ENCODE measurements at regions not wholly inside any gene's neighbourhood (a gene's known extent, or its start where the extent isn't known, plus 50 kb on each side); places are given as distances from the start of the nearest gene placed in this dataset.
"Not testable (repeated sequence)": the region's sequence is repeated elsewhere in the genome, so short reads cannot be mapped to it uniquely, and the experiment has no call there.

- not testable (repeated sequence) for TF ChIP-seq ZFX (CRISPR knock-in tag; IDR thresholded peaks at IDR 0.05); HNRNPK (IDR thresholded peaks at IDR 0.05; ENCODE audit: low read depth, low read length, poor library complexity, severe bottlenecking); CTCF (IDR thresholded peaks at IDR 0.05 in 2 of 3, conservative IDR thresholded peaks at IDR 0.05 in 1 of 3; ENCODE audit: insufficient read depth in 2 of 3, low read depth in 1 of 3, low read length in 3 of 3); POLR2A (conservative IDR thresholded peaks at IDR 0.05); ZNF395 (CRISPR knock-in tag; IDR thresholded peaks at IDR 0.05); GATA2 (CRISPR knock-in tag; IDR thresholded peaks at IDR 0.05); RBM25 (IDR thresholded peaks at IDR 0.05; ENCODE audit: low read depth, low read length, severe bottlenecking); BRCA1 (IDR thresholded peaks at IDR 0.05); BRCA1 (CRISPR knock-in tag; IDR thresholded peaks at IDR 0.05); RAD21 (CRISPR knock-in tag; conservative IDR thresholded peaks at IDR 0.05 in 1 of 2, IDR thresholded peaks at IDR 0.05 in 1 of 2); NR2C2 (CRISPR knock-in tag; IDR thresholded peaks at IDR 0.05); NR2C2 (tag; IDR thresholded peaks at IDR 0.05); ZNF274 (IDR thresholded peaks at IDR 0.05; ENCODE audit: borderline replicate concordance, low read depth, low read length); EZH2 (IDR thresholded peaks at IDR 0.05; ENCODE audit: borderline replicate concordance, low read depth, low read length)
Observed at GRCh38 chr1:148245443-148245842, 93.4 kb upstream of the NBPF11 start.

All from K562 (cell line).